HepG2 (cell line): ENCODE measurements at regions not wholly inside any gene's neighbourhood (a gene's known extent, or its start where the extent isn't known, plus 50 kb on each side); places are given as distances from the start of the nearest gene placed in this dataset.

Source experiments
- ATAC-seq: fragments of 200-7000 bp; cut with Tn5 transposase; 3 replicates; pipeline ENCODE4 v1.9.1; 2020; ENCODE audit warnings: mild to moderate bottlenecking, moderate library complexity
- BruUV-seq: library from RNA; stranded (reverse); fragments of 400-500 nt; replicated peaks from 2 replicates; lab custom pipeline; 2021; lab: Mats Ljungman, UMichigan
- CTCF ChIA-PET: fragments of 300-600 bp; formaldehyde crosslinking; extraction: SDS; loops from one replicate; lab custom pipeline; 2021; ENCODE audit warnings: low total read pairs, inconsistent platforms, low intra/inter-chr PET ratio; lab: Yijun Ruan, JAX
- POLR2A ChIA-PET: fragments of 350-600 bp; sonication (Branson Sonifier 250); formaldehyde crosslinking; loops from one replicate; lab custom pipeline; 2020; ENCODE audit warnings: antibody characterized with exemption, inconsistent platforms; lab: Yijun Ruan, JAX
- DNase-seq: peaks from one replicate; pipeline ENCODE4 v3.0.0-alpha.2; 2015; ENCODE audit warnings: low spot score
- FAIRE-seq: peaks from 3 replicates; lab custom pipeline; 2011; peaks lifted over from hg19 to GRCh38; lab: Jason Lieb, UNC
- H2AFZ ChIP-seq: one replicate; pipeline ENCODE4 v1.6.1; 2011; ENCODE audit warnings: low read length, inconsistent platforms
- H3K27ac ChIP-seq: fragments of 300-600 bp; 3 replicates; pipeline ENCODE4 v1.8.0; 2011; ENCODE audit warnings: mixed run types, mild to moderate bottlenecking, mixed read lengths, low read length, inconsistent platforms; ENCODE audit not compliant: insufficient read depth; ENCODE audit errors: extremely low read length
- H3K27me3 ChIP-seq, 2 experiments: fragments of 200-600 bp in 1 of 2; 2 replicates in 1 of 2; 3 replicates in 1 of 2; pipeline versions ENCODE4 v1.6.0 to v1.8.0; 2011; ENCODE audit warnings: low read length in 2 of 2, mild to moderate bottlenecking in 2 of 2, moderate library complexity in 2 of 2, inconsistent platforms in 1 of 2; ENCODE audit not compliant: insufficient read depth in 2 of 2, control insufficient read depth in 1 of 2
- H3K36me3 ChIP-seq, 2 experiments: fragments of 200-600 bp in 1 of 2; replicated peaks in 1 of 2; 2 replicates in 1 of 2; 3 replicates in 1 of 2; pipeline versions ENCODE4 v1.5.1 to v1.8.0; 2011; ENCODE audit warnings: low read length in 2 of 2, inconsistent platforms in 1 of 2; ENCODE audit not compliant: insufficient read depth in 2 of 2, control insufficient read depth in 1 of 2
- H3K4me1 ChIP-seq: 2 replicates; pipeline ENCODE4 v1.5.1; 2012; ENCODE audit warnings: low read length, inconsistent platforms; ENCODE audit not compliant: insufficient read depth
- H3K4me2 ChIP-seq: 2 replicates; pipeline ENCODE4 v1.6.0; 2011; ENCODE audit warnings: low read depth, low read length, inconsistent platforms
- H3K4me3 ChIP-seq, 3 experiments: fragments of 200-600 bp in 1 of 3; sonication (generic), shearing (Covaris generic) in 1 of 3; replicated peaks in 1 of 3; 2 replicates each; pipeline ENCODE4 v1.5.1; 2011 to 2016; ENCODE audit warnings: low read length in 3 of 3, inconsistent platforms in 2 of 3, low read depth in 2 of 3, mild to moderate bottlenecking in 2 of 3, control low read depth in 1 of 3, mixed read lengths in 1 of 3; ENCODE audit not compliant: insufficient read depth in 1 of 3
- H3K79me2 ChIP-seq: one replicate; pipeline ENCODE4 v1.6.1; 2011; ENCODE audit warnings: low read length, inconsistent platforms; ENCODE audit not compliant: insufficient read depth
- H3K9ac ChIP-seq: 2 replicates; pipeline ENCODE4 v1.6.0; 2011; ENCODE audit warnings: mild to moderate bottlenecking, low read depth, low read length, inconsistent platforms; ENCODE audit not compliant: insufficient read depth
- H3K9me3 ChIP-seq: 2 replicates; pipeline ENCODE4 v1.5.1; 2012; ENCODE audit warnings: mild to moderate bottlenecking, low read length
- H4K20me1 ChIP-seq: 2 replicates; pipeline ENCODE4 v1.6.0; 2011; ENCODE audit warnings: inconsistent platforms, mild to moderate bottlenecking, low read length, moderate library complexity; ENCODE audit not compliant: insufficient read depth
- ATF7-NPFF ChIP-seq: sonication (generic); formaldehyde crosslinking; IDR thresholded peaks from 2 replicates; pipeline ENCODE4 v1.8.1; 2023; ENCODE audit warnings: mild to moderate bottlenecking, low read depth, missing genetic modification reagents, moderate library complexity
- RFX5 ChIP-seq: IDR thresholded peaks from 2 replicates; pipeline ENCODE4 v1.6.1; 2011; ENCODE audit warnings: low read depth, low read length, improper control_type of control experiment
- ZNF329 ChIP-seq: sonication (generic); formaldehyde crosslinking; IDR thresholded peaks from 2 replicates; pipeline ENCODE4 v1.9.0; 2021; ENCODE audit warnings: low read depth, mild to moderate bottlenecking, missing genetic modification reagents
- ZNF773 ChIP-seq: sonication (generic); formaldehyde crosslinking; IDR thresholded peaks from 2 replicates; pipeline ENCODE4 v1.4.0; 2020; ENCODE audit warnings: missing genetic modification reagents, borderline replicate concordance
- WGBS: methylation state at CpG from one replicate; pipeline ENCODE4 v1.1.6; 2017; ENCODE audit warnings: low lambda C conversion rate; 5-methylcytosine and 5-hydroxymethylcytosine counted together
- in situ Hi-C: cut with HindIII; loops from 2 replicates; pipeline ENCODE4 v1.10.0; 2017; ENCODE audit warnings: low pct_unique_long_range_greater_than_20kb; ENCODE audit not compliant: extremely low pct_ligation_motif_present
- intact Hi-C: fragments of 100-400 bp; cut with micrococcal nuclease; formaldehyde crosslinking; loops from one replicate; pipeline ENCODE4 v1.10.0; 2022; ENCODE audit not compliant: unreplicated experiment
- TF ChIP-seq, protein P1 (sequence below): sonication (generic); formaldehyde crosslinking; IDR thresholded peaks from 2 replicates; pipeline ENCODE4 v1.8.0; 2023; ENCODE audit warnings: mild to moderate bottlenecking, missing genetic modification reagents
- TF ChIP-seq, protein P2 (sequence below): sonication (generic); formaldehyde crosslinking; IDR thresholded peaks from 2 replicates; pipeline ENCODE4 v1.8.1; 2023; ENCODE audit warnings: missing genetic modification reagents, mild to moderate bottlenecking, borderline replicate concordance
- TF ChIP-seq, protein P3 (sequence below): sonication (generic); formaldehyde crosslinking; IDR thresholded peaks from 2 replicates; pipeline ENCODE4 v1.5.0; 2020; ENCODE audit warnings: missing genetic modification reagents
- TF ChIP-seq, protein P4 (sequence below): sonication (generic); formaldehyde crosslinking; IDR thresholded peaks from 2 replicates; pipeline ENCODE4 v1.8.1; 2023; ENCODE audit warnings: missing genetic modification reagents, inconsistent platforms, borderline replicate concordance

DNA sequence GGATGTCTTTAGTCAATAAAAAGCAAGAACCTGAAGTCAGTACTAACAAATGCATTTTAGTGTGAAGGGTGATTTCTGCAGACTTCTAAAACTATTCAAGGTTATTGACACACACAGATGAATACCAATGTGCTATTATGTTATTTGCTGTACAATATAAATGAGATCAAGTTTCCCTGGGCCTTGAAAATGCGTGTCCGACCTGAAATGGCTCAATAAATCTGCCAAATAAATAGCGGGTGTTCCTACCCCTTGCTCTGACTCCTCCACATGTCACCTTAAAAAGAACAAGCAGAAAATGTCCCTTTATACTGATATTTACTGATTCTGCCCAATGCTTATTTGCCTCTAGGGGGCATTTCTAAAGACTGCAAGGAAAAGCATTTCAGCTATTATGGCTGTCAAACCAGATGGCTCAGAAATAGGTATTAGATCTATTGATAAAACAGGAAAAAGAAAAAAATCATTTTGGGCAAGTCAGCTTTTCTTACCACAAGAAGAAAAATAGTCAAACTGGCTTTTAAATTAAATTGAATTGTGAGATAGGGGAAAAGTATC is 367.3 kb upstream of the KITLG start:
- DNase-seq (no peak), FAIRE-seq (no peak), ATAC-seq (no peak)
- in situ Hi-C loops, result no loop called here
- WGBS, result 38% methylated on average over 3 of the region's 3 CpGs
- Histone ChIP-seq H3K36me3 (no peaks in the 10 kb centered on the region), H2AFZ (no peak overlapping the region), H3K9ac (no peak overlapping the region), H3K9me3 (no peaks in the 10 kb centered on the region), H3K4me1 (no peaks in the 10 kb centered on the region), H3K4me2 (no peak overlapping the region), H3K27me3 (no peaks in the 10 kb centered on the region), H3K4me3 (no peak overlapping the region), H4K20me1 (no peaks in the 10 kb centered on the region), H3K27ac (no peak overlapping the region), H3K79me2 (no peaks in the 10 kb centered on the region)
- intact Hi-C loops, result no loop called here
- POLR2A ChIA-PET, result no interaction called here
- TF ChIP-seq, protein P1, sequence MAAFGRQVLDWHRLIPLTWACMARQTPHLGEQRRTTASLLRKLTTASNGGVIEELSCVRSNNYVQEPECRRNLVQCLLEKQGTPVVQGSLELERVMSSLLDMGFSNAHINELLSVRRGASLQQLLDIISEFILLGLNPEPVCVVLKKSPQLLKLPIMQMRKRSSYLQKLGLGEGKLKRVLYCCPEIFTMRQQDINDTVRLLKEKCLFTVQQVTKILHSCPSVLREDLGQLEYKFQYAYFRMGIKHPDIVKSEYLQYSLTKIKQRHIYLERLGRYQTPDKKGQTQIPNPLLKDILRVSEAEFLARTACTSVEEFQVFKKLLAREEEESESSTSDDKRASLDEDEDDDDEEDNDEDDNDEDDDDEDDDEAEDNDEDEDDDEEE (CRISPR knock-in tag), result no peak
- TF ChIP-seq, protein P2, sequence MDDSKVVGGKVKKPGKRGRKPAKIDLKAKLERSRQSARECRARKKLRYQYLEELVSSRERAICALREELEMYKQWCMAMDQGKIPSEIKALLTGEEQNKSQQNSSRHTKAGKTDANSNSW (CRISPR knock-in tag), result no peak
- TF ChIP-seq ZNF773 (no peak), ZNF329 (CRISPR knock-in tag) (no peak), RFX5 (no peak), ATF7-NPFF (CRISPR knock-in tag) (no peak)
- TF ChIP-seq, protein P3, sequence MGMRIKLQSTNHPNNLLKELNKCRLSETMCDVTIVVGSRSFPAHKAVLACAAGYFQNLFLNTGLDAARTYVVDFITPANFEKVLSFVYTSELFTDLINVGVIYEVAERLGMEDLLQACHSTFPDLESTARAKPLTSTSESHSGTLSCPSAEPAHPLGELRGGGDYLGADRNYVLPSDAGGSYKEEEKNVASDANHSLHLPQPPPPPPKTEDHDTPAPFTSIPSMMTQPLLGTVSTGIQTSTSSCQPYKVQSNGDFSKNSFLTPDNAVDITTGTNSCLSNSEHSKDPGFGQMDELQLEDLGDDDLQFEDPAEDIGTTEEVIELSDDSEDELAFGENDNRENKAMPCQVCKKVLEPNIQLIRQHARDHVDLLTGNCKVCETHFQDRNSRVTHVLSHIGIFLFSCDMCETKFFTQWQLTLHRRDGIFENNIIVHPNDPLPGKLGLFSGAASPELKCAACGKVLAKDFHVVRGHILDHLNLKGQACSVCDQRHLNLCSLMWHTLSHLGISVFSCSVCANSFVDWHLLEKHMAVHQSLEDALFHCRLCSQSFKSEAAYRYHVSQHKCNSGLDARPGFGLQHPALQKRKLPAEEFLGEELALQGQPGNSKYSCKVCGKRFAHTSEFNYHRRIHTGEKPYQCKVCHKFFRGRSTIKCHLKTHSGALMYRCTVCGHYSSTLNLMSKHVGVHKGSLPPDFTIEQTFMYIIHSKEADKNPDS, result no peak
- TF ChIP-seq, protein P4, sequence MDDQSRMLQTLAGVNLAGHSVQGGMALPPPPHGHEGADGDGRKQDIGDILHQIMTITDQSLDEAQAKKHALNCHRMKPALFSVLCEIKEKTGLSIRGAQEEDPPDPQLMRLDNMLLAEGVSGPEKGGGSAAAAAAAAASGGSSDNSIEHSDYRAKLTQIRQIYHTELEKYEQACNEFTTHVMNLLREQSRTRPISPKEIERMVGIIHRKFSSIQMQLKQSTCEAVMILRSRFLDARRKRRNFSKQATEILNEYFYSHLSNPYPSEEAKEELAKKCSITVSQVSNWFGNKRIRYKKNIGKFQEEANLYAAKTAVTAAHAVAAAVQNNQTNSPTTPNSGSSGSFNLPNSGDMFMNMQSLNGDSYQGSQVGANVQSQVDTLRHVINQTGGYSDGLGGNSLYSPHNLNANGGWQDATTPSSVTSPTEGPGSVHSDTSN (CRISPR knock-in tag), result no peak
- CTCF ChIA-PET, result no interaction called here
- no TSS peak for BruUV-seq
